HL-60 (cell line): ENCODE measurements at regions not wholly inside any gene's neighbourhood (a gene's known extent, or its start where the extent isn't known, plus 50 kb on each side); places are given as distances from the start of the nearest gene placed in this dataset.

Experiments
- DNase-seq, 2 experiments: peaks; one replicate each; pipeline ENCODE4 v3.0.0-alpha.2; 2010 to 2020; ENCODE audit warnings: low read depth in 1 of 2, low spot score in 1 of 2
- H3K27ac ChIP-seq: fragments of 250-450 bp; sonication (Bioruptor Pico); replicated peaks from 2 replicates; pipeline ENCODE4 v1.5.1; 2020; ENCODE audit warnings: mild to moderate bottlenecking, moderate library complexity
- H3K27me3 ChIP-seq: fragments of 250-450 bp; sonication (Bioruptor Pico); 2 replicates; pipeline ENCODE4 v1.5.1; 2021; ENCODE audit warnings: mild to moderate bottlenecking, moderate library complexity; ENCODE audit not compliant: insufficient read depth, poor library complexity, severe bottlenecking
- H3K4me3 ChIP-seq: replicated peaks from 2 replicates; pipeline ENCODE4 v1.5.1; 2011; ENCODE audit warnings: mild to moderate bottlenecking, control low read depth, low read length; ENCODE audit not compliant: insufficient read depth
- CTCF ChIP-seq: IDR thresholded peaks from one replicate; pipeline ENCODE4 v1.5.1; 2011; ENCODE audit warnings: low read length, control low read depth, inconsistent platforms; ENCODE audit not compliant: insufficient read depth
- GABPA ChIP-seq: IDR thresholded peaks from 2 replicates; pipeline ENCODE4 v1.6.1; 2012; ENCODE audit warnings: low read depth
- POLR2AphosphoS5 ChIP-seq: IDR thresholded peaks from 2 replicates; pipeline ENCODE4 v1.6.1; 2012; ENCODE audit warnings: low read depth
- REST ChIP-seq: IDR thresholded peaks from 2 replicates; pipeline ENCODE4 v1.6.1; 2012; ENCODE audit warnings: low read depth; ENCODE audit not compliant: insufficient replicate concordance
- SPI1 ChIP-seq: IDR thresholded peaks from 2 replicates; pipeline ENCODE4 v1.6.1; 2012; ENCODE audit warnings: low read depth, mild to moderate bottlenecking, borderline replicate concordance

GRCh38 chr11:134510233-134511040, 98.4 kb upstream of the B3GAT1 start:
- DNase-seq = no peak
- Histone ChIP-seq H3K27ac (no peak overlapping the region), H3K27me3 (no peaks in the 10 kb centered on the region), H3K4me3 (no peak overlapping the region)
- TF ChIP-seq REST (no peak), GABPA (no peak), CTCF (no peak), POLR2AphosphoS5 (no peak), SPI1 (no peak)

GRCh38 chr11:134509381-134510232, 97.6 kb upstream of the B3GAT1 start:
- TF ChIP-seq POLR2AphosphoS5 = no peak
- no peak for TF ChIP-seq GABPA
- no peak for TF ChIP-seq CTCF
- no peak for TF ChIP-seq SPI1
- TF ChIP-seq REST = no peak
- H3K4me3 ChIP-seq = no peak overlapping the region
- no peak overlapping the region for H3K27ac ChIP-seq
- DNase-seq = no peak
- H3K27me3 ChIP-seq = no peaks in the 10 kb centered on the region

GRCh38 chr11:134508219-134508990, 96.4 kb upstream of the B3GAT1 start:
- Histone ChIP-seq H3K27me3 (no peaks in the 10 kb centered on the region), H3K27ac (no peak overlapping the region), H3K4me3 (no peak overlapping the region)
- TF ChIP-seq GABPA = no peak
- TF ChIP-seq POLR2AphosphoS5 = no peak
- DNase-seq = no peak

GRCh38 chr11:134506046-134506445, 94.0 kb upstream of the B3GAT1 start:
- TF ChIP-seq CTCF (no peak), POLR2AphosphoS5 (no peak), SPI1 (no peak), REST (no peak), GABPA (no peak)
- DNase-seq = no peak
- Histone ChIP-seq H3K4me3 (no peak overlapping the region), H3K27ac (no peak overlapping the region), H3K27me3 (no peaks in the 10 kb centered on the region)
